ENCODE measurements at regions not wholly inside any gene's neighbourhood (a gene's known extent, or its start where the extent isn't known, plus 50 kb on each side); places are given as distances from the start of the nearest gene placed in this dataset.

DNA sequence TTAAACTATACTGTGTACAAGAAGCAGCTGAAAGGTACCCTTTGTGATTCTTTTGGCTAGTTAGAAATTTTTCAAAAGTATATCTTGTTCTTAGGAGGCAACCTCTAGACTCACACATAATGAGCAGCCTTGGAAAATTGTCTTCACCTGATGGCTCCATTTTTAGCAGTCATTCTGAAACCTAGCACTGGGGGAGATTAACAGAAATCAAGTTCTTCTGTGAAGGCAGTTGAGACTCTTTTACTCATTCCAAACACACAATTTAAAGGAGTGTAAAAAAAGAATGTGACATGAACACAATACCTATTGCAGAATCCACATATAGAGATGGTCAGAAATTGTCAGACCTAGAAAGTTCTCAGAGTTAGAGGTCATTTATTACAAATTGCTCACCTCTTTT lies 197.7 kb downstream of the UBE2E3 start:
- no peak overlapping the region for H3K4me3 ChIP-seq
- peak overlapping the region in 1 of 21 experiments; percentile 6 for H3K27ac ChIP-seq

DNA sequence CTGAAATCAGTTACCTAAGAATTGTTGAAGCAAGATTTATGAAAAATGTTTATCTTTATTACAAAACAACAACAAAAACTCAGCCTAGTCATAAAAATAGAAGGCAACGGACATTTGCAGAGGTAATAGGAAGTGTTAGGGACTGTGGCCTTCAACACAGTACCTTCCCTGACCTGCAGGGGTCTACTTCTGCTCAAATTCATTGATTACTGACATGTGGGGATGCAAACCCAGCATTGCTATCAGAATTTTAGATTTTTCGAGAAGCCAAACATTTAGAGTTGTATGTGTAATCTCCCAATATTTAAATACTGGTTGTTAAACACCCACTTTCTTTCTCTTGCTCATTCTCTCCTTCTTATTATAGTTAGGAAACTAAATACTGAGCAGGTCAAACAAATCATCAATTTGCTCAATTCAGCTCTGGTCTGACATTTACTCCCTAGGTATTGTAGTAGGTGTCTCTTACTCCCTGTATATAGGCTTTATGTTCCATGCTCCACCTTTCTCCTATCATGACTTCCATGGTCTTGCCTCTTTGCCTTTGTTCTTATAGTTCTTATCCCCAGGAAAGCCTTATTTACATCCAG lies 198.5 kb downstream of the UBE2E3 start:
- no peak overlapping the region for H3K27ac ChIP-seq

DNA sequence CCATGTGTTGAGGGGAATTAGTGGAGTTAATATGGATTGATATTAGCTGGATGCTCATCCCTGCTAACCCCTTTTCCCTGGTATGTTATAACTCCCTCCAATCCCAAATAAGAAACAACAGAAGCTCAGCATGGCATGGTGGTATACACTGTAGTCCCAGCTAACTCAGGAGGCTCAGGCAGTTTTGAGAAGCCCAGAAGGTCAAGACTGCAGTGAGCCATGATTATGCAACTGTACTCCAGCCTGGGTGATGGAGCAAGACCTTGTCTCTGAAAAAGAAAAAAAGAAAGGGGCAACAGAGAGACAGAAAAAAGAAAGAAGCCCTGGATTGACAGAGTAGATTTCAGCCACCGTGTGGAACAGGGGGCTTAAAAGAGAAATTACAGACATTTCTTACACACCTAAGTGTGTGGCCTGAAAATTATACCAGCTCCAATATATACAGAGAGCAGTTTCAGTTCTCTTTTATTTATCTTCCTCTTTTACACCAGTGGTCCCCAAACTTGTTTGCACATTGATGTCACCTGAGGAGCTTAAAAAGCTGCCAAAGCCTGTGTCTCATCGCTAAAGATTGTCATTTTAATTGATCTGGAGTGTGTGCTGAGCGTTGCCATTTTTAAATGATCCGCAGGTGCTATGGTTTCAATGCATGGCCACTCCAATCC lies 203.6 kb downstream of the UBE2E3 start:
- H3K27ac ChIP-seq = no peak overlapping the region
- H3K4me3 ChIP-seq = no peak overlapping the region

More for the DNA sequence above, 198.5 kb downstream of the UBE2E3 start:
- H3K4me3 ChIP-seq = no peak overlapping the region

DNA sequence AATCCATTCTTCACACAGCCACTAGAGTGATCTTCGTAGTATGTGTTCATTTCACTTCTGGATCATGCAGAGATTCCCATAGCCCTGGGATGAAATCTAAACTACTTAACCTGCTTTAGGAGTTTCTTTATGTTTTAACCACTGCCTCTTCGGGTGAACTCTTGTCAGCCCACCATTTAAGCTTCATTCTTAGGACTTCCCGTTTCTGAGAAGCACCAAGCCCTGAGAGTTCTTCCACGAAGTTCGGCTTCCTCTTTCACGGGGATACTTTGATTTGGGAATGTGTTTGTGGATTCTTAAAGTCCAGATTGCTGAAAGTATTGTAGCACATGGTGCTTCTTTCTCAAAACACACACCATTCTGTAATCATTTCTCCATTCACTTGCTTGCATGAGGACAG lies 205.0 kb downstream of the UBE2E3 start:
- Histone ChIP-seq H3K4me3 (no peak overlapping the region), H3K27ac (no peak overlapping the region)

DNA sequence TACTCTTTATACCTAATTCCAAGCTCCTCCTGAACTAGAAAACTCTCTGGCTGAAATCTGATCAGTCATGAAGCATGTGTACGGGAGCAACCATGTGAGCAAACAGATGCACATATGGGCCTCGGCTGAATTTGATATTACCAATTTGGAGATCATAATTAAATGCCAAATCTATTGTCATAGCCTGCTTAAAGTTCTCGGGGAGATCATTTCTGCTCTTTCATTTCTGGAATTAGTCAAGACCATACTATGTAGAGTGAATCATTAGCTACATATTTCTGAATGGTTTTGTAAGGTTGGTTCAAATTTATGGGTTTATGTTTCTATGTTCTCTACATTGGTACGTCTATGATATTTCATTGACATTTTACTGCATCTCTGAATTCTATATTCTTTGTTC lies 205.5 kb downstream of the UBE2E3 start:
- no peak overlapping the region for H3K4me3 ChIP-seq
- H3K27ac ChIP-seq = no peak overlapping the region

DNA sequence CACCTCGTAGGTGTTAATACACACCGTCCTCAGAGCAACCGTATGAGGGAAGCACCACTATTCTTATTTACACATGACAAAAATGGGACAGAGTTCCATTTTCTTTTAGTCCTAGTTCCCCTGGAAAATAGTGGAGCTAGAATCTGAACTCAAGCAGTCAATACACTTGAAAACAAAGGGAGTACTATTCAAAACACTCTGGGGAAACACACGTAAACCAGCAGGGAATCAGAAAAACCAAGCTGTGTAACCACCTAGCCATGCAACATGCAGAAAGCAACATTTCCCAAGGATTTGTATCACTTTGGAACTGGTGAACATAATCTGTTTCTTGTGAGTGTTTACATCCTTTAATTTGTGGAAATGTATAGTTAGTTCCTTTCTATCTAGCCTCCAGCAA lies 208.2 kb downstream of the UBE2E3 start:
- no peak overlapping the region for H3K27ac ChIP-seq
- no peak overlapping the region for H3K4me3 ChIP-seq

DNA sequence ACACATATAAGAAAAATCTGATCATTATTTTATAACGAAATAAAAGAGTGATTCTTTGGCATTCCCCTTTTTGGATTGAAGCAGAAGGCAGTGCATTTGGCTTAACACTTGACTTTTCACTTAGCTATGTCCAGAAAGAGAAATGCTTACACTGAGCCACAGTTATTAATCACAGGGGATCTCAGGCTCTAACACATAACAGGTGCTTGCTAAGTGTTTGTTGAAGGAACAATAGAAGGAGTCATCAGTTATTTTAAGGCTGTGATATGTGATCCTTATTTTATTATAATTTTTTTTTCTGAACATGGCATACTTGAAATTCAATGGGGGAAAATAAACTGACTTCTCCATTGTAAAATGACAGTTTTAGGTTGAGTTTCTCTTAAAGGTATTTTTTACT lies 209.5 kb downstream of the UBE2E3 start:
- H3K4me3 ChIP-seq = no peak overlapping the region
- H3K27ac ChIP-seq = no peak overlapping the region

DNA sequence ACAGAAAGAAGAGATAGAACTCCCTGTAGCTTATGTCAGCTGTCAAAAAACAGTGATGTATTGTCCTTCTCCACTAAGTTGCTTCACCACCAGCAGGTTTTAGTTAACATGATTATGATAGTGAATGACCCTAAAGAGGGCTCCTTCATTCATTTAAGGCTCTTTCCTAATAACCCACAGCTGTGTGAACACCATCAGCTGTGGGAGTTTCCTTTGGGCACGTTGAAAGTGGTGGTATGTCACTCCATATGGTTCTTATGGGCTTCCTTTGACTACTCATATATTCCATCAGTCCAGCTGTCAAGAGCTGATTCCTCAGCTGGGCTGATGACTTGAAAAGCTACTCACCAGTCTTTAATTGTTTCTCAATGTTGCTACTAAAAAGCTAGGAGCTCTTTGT lies 210.3 kb downstream of the UBE2E3 start:
- Histone ChIP-seq H3K4me3 (no peak overlapping the region), H3K27ac (no peak overlapping the region)

DNA sequence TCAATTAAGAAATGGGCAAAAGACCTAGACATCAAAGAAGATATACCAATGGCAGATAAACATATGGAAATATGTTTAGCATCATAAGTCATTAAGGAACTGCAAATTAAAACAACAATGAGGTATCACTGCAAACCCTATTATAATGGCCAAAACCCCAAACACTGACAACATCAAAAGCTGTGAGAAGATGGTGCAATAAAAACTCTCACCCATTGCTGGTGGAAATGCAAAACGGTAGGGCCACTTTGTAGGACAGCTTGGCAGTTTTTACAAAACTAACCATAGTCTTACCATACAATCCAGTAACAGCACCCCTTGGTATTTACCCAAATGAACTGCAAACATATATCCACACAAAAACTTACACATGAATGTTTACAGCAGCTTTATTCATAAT lies 213.1 kb downstream of the UBE2E3 start:
- H3K4me3 ChIP-seq = no peak overlapping the region
- H3K27ac ChIP-seq = no peak overlapping the region

DNA sequence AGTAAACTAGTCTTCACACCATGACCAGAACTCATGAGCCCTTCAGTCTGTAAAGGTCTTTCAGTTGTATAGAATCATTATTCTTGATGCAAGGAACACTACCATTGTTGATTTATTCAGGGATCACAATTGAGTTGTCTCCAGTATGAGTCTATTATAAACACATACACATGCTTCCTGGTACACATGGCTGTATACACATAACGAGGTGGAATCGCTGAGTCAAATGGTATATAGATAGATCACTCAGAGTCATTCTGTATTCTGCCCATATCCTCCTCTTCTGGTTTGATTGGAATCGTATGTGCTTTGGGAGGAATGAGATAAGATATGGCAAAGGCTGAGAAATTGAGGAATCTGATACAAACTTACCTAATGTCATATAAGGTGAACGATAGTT lies 216.0 kb downstream of the UBE2E3 start:
- no peak overlapping the region for H3K4me3 ChIP-seq
- no peak overlapping the region for H3K27ac ChIP-seq

DNA sequence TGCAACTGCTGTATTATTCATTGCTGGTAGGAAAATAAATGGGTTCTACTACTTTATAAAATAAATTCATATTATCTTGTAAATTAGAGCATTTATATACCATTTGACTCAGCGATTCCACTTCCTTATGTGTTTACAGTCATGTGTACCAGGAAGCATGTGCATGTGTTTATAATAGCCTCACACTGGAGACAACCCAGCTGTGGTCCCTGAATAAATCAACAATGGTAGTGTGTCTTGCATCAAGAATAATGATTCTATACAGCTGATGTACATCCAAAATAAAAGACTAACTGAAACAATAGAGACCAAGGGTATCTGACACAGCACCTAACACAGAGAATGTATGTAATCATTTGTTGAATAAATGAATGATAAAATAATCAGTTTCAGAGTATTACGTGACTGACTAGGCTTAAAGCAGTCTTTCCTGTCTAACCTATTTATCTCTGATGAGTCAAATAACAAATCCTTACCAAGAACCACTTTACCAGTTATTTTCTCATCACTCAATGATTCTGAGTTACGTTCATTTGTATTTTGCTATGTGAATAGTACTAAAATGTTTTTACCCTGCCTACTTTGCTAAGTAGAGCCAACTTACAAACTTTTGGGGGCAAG lies 216.8 kb downstream of the UBE2E3 start:
- H3K4me3 ChIP-seq = no peak overlapping the region
- no peak overlapping the region for H3K27ac ChIP-seq

DNA sequence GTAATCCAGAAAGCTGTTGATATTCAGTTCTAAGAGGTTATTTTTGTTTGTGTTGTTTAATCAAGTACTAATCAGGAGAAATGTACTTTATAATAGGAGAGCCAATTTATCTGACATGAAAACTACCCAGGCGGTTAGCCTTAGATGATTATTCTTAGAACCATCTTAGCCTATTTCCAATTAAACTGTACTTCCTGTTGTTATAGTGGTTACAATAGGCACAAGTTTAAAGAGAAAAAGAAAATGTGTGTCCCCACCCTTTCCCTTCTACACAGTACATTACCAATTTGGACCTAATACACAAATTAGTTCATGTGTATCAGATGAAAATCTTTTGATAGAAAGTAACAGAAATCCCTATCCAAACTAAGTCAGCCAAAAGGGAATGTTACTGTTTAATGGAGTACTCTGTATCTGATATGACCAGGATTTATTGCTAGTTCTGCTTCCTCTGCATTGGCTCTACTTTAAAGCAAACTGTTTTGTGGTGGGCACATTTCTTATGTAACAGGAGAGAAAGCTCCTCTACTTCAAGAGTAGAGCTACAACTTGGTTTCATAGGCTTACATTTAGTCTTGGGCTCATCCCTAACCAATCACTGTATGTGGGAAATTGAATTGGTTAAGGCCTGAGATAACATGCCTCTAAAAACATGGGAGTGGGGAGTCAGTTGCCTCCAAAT lies 217.9 kb downstream of the UBE2E3 start:
- Histone ChIP-seq H3K4me3 (no peak overlapping the region), H3K27ac (no peak overlapping the region)

DNA sequence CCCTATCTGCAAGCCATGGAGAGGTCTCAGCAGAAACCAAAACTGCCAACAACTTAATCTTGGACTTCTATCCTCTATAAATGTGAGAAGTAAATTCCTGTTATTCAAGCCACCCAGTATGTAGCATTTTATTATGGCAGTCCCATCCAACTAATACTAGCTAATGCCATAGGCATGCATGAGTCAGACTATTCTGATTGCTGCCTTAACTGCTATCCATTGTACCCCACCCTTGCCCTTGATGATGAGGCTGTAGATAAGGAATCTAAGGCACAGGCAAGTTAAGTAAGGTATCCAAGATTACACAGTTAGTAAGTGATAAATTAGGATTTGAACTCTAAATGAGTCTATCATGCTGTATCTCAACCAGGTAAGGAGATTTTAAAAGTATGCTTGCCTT lies 223.0 kb downstream of the UBE2E3 start:
- Histone ChIP-seq H3K4me3 (no peak overlapping the region), H3K27ac (no peak overlapping the region)

DNA sequence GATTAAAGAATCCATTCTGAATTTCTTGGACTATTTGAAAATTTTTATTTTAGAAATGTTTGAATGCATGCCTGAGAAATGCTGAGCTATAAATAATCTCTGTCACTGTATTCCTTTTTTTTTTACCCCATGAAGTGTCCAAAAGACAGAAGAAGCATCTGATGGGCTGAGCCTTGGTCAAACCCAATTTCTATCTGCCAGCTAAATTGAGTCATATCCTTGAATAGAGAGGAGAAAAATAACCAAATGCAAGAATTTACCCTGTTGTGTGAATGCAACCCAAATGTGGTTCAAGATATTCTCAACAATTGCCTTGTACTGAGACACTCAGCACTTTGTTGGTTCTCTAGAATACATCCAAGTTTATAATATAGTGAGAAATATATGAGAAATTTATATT lies 223.5 kb downstream of the UBE2E3 start:
- no peak overlapping the region for H3K27ac ChIP-seq
- H3K4me3 ChIP-seq = no peak overlapping the region

DNA sequence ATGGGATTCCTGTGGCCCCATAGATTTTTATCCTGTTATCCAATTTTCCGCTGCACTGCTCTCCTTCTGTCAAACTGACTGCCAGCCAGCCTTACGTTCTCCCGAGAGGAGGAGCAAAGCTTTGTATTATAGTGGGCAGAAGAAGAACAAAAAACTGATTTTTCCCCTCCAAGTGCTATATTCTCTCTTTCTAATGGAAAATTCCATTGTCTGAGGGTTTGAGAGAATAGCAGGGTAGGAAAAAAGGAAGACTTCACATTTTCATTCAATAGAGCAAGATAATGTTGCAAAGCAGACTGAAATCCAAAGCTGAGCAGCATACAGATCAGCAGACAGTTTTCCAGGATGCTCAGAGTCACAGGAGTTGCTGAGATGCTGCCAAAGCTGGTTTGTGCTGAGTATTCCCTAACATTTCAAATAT lies 238.0 kb downstream of the UBE2E3 start:
- Histone ChIP-seq H3K27ac (no peak overlapping the region), H3K4me3 (no peak overlapping the region)

DNA sequence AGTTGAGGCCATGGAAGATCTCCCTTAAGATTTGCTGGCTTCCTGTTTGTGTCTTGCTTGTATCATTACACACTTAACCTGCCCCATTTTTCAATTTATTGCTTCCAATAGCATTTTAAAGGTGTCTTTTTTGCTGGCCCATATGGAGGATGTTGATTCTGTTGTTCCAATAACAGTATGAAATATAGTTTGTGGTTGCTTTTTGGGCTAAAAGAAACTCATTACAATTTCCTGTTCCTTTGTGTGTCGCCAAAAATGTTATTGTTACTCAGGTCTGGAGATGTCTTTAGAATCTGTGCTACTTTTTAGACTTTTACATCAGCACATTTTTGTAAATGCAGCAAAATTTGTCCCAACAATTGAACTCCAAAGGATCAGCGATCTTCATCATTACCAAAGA lies 234.0 kb upstream of the ITGA4 start:
- H3K27ac ChIP-seq = no peak overlapping the region
- no peak overlapping the region for H3K4me3 ChIP-seq

DNA sequence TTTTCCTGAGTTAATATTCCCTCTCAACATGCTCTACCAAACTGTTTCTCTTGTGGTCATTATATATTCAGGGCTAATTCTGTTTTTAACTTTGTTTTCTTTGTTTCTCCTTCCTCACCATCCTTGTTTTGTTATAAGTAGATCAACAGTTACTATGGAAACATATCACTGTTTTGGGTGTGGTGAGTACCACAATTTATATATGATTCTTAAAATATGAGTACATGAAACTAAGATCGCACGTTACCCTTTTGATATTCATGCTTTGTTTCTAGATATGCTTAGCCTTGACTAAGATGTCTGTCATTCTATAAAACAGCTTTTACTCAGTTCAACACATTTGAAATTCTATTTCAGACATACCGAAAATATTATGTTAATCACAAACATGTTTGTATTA lies 232.3 kb upstream of the ITGA4 start:
- peak overlapping the region in 1 of 21 experiments; percentile 40 for H3K27ac ChIP-seq
- H3K4me3 ChIP-seq = no peak overlapping the region

DNA sequence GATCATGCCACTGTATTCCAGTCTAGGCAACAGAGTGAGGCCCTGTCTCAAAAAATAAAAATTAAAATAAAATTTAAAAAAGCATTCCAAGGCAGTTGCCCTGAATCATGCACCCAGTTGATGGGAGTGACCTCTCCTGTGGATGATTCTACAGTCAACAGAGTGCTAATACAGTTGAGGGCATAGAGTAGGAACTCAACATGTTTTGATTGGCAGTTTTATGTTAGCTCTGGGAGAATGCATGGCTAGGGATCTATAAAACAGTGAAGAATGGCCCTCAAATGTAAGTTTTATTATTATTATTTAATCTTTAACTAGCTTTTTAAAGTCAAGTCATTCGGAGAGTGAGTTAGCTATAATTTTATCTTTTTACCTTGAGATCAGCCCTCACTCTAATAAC lies 228.5 kb upstream of the ITGA4 start:
- Histone ChIP-seq H3K4me3 (no peak overlapping the region), H3K27ac (no peak overlapping the region)

DNA sequence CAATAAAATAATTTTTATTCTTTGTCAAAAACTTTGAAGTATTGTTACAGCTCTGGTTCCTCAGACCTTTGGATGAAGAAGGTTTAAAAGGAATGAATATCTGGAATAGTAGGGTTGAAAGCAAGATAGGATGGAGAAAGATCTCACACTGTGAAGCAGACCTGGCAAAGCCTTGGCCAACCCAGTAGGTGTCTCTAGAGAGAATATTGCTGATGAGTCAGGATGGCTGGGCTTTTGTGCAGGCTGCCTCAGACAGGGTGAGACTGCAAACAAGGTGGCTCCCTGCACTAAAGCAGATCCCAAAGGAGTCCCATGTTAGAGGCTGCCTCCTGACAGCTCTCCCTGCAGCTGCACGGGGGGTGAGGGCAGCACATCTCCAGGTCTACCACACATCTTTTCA lies 226.0 kb upstream of the ITGA4 start:
- Histone ChIP-seq H3K27ac (no peak overlapping the region), H3K4me3 (no peak overlapping the region)

DNA sequence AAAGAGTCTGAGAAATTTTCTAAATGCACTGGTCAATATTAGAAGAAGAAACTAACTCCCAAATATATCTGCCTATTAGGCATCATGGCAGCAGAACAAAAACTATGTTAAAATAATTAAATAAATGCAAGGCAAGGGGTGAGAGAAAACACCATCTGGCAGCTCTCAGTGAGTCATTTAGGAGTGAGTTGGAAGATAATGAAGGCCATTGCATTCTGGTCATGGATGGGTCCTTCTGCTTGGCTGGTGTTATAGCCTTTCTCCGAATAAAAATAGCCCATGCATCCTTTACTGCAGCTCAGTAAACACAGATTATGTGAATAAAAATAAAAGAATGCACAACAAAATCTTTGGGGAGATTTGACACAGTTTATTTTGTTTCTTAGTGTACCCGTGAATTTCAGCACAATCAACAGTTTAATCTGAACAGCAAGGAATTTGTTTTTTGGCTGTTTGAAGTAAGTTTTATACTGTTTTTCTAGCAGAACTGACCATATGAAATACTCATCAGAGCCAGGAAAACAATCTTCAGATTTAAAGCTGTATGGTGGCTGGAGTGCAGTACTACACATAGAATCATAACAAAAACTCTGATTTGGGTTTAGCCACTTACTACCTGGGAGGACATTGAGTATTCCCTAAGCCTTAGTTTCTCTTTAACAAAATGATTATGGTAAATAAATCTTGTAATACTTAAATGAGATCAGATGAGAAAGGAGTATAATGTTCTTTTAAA lies 225.1 kb upstream of the ITGA4 start:
- Histone ChIP-seq H3K27ac (no peak overlapping the region), H3K4me3 (no peak overlapping the region)

Measured in skin epidermis (tissue), 12 donors.